RWPE2 (cell line): ENCODE measurements at regions not wholly inside any gene's neighbourhood (a gene's known extent, or its start where the extent isn't known, plus 50 kb on each side); places are given as distances from the start of the nearest gene placed in this dataset.
A peak's percentile ranks its signal among the peaks of the same experiment; 100 is the strongest.

Source experiments
- ATAC-seq: fragments of 200-7000 bp; cut with Tn5 transposase; 3 replicates; pipeline ENCODE4 v1.9.1; 2021; ENCODE audit warnings: low read depth
- DNase-seq: peaks from one replicate; pipeline ENCODE4 v3.0.0-alpha.2; 2020; ENCODE audit warnings: low spot score
- H3K27ac ChIP-seq: fragments of 450-650 bp; 2 replicates; pipeline ENCODE4 v1.5.1; 2017; ENCODE audit warnings: mild to moderate bottlenecking; ENCODE audit not compliant: poor library complexity, severe bottlenecking
- H3K27me3 ChIP-seq: fragments of 250-450 bp; sonication (Bioruptor Pico); 2 replicates; pipeline ENCODE4 v1.5.1; 2021; ENCODE audit warnings: mild to moderate bottlenecking, moderate library complexity; ENCODE audit not compliant: insufficient read depth, poor library complexity, severe bottlenecking
- H3K36me3 ChIP-seq: fragments of 250-450 bp; sonication (Bioruptor Pico); 2 replicates; pipeline ENCODE4 v1.5.1; 2020; ENCODE audit warnings: low read depth, mild to moderate bottlenecking, moderate library complexity
- H3K4me1 ChIP-seq: fragments of 250-450 bp; sonication (Bioruptor Pico); 2 replicates; pipeline ENCODE4 v1.5.1; 2021; ENCODE audit warnings: mild to moderate bottlenecking, moderate library complexity; ENCODE audit not compliant: insufficient read depth, poor library complexity, severe bottlenecking
- H3K4me3 ChIP-seq: fragments of 250-450 bp; sonication (Bioruptor Pico); 2 replicates; pipeline ENCODE4 v1.5.1; 2021; ENCODE audit warnings: mild to moderate bottlenecking, moderate library complexity; ENCODE audit not compliant: severe bottlenecking
- H3K9me3 ChIP-seq: fragments of 250-450 bp; sonication (Bioruptor Pico); 2 replicates; pipeline ENCODE4 v1.5.1; 2021; ENCODE audit warnings: mild to moderate bottlenecking, moderate library complexity; ENCODE audit not compliant: severe bottlenecking
- TF ChIP-seq, protein P1 (sequence below): fragments of 450-650 bp; IDR thresholded peaks from one replicate; pipeline ENCODE4 v1.5.1; 2017; ENCODE audit warnings: mild to moderate bottlenecking, moderate library complexity; ENCODE audit not compliant: poor library complexity, severe bottlenecking

DNA sequence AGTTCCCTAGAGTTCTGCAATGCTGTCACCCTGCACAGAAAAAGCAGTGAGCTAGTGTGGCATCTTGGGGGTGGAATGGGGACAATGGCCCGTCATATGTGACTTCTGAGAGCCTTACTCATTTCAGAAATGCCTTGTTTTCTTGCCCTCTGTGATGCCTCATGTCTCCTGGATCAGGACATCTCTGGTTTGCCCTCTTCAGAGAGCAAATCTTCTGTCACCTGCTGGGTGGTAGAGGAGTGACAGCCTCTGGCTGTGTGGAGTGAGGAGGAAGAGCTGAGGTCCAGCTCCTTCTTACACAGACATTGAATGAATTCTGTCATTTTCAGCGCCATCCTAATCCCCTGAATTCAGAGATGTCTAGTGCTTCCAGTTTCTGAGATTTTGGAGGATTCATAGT is 55.6 kb upstream of the PHLPP1 start:
- no peaks in the 10 kb centered on the region for H3K36me3 ChIP-seq
- H3K9me3 ChIP-seq = no peaks in the 10 kb centered on the region
- TF ChIP-seq, protein P1, sequence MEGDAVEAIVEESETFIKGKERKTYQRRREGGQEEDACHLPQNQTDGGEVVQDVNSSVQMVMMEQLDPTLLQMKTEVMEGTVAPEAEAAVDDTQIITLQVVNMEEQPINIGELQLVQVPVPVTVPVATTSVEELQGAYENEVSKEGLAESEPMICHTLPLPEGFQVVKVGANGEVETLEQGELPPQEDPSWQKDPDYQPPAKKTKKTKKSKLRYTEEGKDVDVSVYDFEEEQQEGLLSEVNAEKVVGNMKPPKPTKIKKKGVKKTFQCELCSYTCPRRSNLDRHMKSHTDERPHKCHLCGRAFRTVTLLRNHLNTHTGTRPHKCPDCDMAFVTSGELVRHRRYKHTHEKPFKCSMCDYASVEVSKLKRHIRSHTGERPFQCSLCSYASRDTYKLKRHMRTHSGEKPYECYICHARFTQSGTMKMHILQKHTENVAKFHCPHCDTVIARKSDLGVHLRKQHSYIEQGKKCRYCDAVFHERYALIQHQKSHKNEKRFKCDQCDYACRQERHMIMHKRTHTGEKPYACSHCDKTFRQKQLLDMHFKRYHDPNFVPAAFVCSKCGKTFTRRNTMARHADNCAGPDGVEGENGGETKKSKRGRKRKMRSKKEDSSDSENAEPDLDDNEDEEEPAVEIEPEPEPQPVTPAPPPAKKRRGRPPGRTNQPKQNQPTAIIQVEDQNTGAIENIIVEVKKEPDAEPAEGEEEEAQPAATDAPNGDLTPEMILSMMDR = no peak
- DNase-seq (no peak), ATAC-seq (no peak)
- no peak overlapping the region for H3K27ac ChIP-seq
- H3K4me3 ChIP-seq = no peak overlapping the region
- H3K4me1 ChIP-seq = peaks cover 3% of the 10 kb centered on the region
- H3K27me3 ChIP-seq = no peaks in the 10 kb centered on the region

DNA sequence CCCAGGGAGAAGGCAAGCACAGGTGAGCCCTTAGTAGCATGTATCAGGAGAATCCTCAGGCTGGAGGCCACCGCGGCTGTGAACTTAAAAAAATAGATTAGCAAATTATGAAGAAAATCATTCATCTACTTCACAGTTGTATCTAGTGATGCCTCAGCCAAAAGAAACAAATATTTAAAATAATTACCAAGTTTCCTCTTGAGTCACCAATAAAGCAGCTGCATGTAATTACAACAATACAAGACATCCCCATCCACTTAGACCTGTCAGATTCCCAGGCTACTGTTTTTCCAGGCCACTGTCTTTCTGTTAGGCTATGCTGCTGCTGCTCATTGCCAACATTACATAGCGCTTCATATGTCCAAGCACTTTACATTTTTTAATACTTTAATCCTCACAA is 54.6 kb upstream of the PHLPP1 start:
- Histone ChIP-seq H3K4me3 (no peak overlapping the region), H3K36me3 (no peaks in the 10 kb centered on the region), H3K4me1 (peaks cover 3% of the 10 kb centered on the region), H3K27me3 (no peaks in the 10 kb centered on the region), H3K27ac (no peak overlapping the region), H3K9me3 (no peaks in the 10 kb centered on the region)
- ATAC-seq (no peak), DNase-seq (no peak)
- TF ChIP-seq, protein P1 = no peak

DNA sequence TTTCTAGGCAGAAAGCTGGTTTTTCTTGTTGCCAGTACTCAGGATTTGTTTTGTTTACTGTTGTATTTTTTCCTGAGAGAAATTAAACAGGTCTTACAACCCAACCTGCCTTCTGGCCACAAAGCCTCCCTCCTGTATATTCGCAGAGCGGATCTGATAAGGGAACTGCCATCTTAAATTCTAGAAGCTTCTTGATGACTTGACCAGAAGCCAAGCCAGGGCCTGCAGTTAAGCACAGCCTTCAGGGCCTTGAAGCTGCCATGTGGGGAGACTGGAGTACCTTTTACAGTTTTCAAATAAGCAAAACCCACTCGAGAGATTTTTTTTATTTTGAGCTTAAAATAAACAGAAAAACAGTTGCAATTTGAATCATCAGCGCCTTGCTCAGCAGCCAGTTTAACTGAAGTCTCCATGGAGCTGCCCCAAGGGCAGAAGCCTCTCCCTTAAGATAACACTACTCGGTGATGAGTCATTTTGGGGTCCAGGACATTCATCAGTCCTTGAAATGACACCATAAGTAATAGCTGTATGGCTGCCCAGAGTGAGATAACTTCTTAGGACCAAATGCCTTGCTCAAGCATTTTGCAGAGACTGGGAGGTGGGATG is 51.5 kb upstream of the PHLPP1 start:
- no peak for DNase-seq
- TF ChIP-seq, protein P1 = no peak
- H3K27me3 ChIP-seq = no peaks in the 10 kb centered on the region
- no peak overlapping the region for H3K4me3 ChIP-seq
- H3K36me3 ChIP-seq = no peaks in the 10 kb centered on the region
- ATAC-seq = peak; percentile 45; the same call in 1 of the 3 replicates
- H3K27ac ChIP-seq = no peak overlapping the region
- H3K4me1 ChIP-seq = peaks cover 3% of the 10 kb centered on the region
- no peaks in the 10 kb centered on the region for H3K9me3 ChIP-seq

DNA sequence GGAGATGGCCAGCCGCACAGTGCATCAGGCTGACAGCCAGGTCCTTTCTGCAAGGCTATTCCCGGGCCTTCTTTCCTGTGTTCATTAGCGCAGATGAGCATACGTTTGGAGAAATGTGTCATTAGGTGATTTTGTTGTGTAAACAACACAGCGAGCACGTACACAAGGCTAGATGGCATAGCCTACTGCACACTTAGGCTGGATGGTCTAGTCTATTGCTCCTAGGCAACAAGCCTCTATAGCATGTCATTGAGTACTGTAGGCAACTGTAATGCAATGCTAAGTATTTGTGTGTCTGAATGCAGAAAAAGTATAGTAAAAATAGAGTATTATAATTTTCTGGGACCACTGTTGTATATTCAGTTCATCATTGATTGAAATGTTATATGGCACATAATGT is 50.9 kb upstream of the PHLPP1 start:
- H3K9me3 ChIP-seq = no peaks in the 10 kb centered on the region
- H3K36me3 ChIP-seq = no peaks in the 10 kb centered on the region
- DNase-seq (no peak), ATAC-seq (no peak)
- H3K27me3 ChIP-seq = no peaks in the 10 kb centered on the region
- H3K4me3 ChIP-seq = no peak overlapping the region
- TF ChIP-seq, protein P1 = no peak
- peaks cover 3% of the 10 kb centered on the region for H3K4me1 ChIP-seq
- H3K27ac ChIP-seq = no peak overlapping the region

DNA sequence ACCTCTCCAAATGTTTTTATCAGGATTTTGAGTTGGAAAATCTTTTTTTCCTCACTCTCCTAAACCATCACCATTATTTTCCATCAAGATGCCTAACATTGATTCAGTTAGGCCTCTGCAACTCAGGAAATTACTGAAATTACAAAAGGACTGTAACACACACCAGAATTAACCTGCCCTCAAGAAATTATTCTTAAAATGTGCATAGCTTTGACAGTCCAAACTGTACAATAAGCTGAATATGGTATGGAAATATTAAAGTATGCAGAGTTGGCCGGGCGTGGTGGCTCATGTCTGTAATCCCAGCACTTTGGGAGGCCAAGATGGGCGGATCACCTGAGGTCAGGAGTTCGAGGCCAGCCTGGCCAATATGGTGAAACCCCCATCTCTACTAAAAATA is 50.2 kb upstream of the PHLPP1 start:
- Histone ChIP-seq H3K27me3 (no peaks in the 10 kb centered on the region), H3K4me1 (peaks cover 3% of the 10 kb centered on the region), H3K27ac (no peak overlapping the region), H3K36me3 (no peaks in the 10 kb centered on the region), H3K9me3 (no peaks in the 10 kb centered on the region), H3K4me3 (no peak overlapping the region)
- TF ChIP-seq, protein P1 = no peak
- ATAC-seq = no peak
- DNase-seq = no peak
